GM12873 (cell line): ENCODE measurements at regions not wholly inside any gene's neighbourhood (a gene's known extent, or its start where the extent isn't known, plus 50 kb on each side); places are given as distances from the start of the nearest gene placed in this dataset.

Source experiments
- TF ChIP-seq, protein P1 (sequence below): IDR thresholded peaks from 2 replicates; pipeline ENCODE4 v1.5.1; 2012; ENCODE audit warnings: low read depth, mild to moderate bottlenecking, moderate library complexity, low read length, control low read depth; ENCODE audit not compliant: insufficient read depth; ENCODE audit errors: missing control alignments

- TF ChIP-seq, protein P1, sequence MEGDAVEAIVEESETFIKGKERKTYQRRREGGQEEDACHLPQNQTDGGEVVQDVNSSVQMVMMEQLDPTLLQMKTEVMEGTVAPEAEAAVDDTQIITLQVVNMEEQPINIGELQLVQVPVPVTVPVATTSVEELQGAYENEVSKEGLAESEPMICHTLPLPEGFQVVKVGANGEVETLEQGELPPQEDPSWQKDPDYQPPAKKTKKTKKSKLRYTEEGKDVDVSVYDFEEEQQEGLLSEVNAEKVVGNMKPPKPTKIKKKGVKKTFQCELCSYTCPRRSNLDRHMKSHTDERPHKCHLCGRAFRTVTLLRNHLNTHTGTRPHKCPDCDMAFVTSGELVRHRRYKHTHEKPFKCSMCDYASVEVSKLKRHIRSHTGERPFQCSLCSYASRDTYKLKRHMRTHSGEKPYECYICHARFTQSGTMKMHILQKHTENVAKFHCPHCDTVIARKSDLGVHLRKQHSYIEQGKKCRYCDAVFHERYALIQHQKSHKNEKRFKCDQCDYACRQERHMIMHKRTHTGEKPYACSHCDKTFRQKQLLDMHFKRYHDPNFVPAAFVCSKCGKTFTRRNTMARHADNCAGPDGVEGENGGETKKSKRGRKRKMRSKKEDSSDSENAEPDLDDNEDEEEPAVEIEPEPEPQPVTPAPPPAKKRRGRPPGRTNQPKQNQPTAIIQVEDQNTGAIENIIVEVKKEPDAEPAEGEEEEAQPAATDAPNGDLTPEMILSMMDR = no peak
Observed at GRCh38 chr2:16260041-16260830, 319.9 kb downstream of the MYCN start.

DNA sequence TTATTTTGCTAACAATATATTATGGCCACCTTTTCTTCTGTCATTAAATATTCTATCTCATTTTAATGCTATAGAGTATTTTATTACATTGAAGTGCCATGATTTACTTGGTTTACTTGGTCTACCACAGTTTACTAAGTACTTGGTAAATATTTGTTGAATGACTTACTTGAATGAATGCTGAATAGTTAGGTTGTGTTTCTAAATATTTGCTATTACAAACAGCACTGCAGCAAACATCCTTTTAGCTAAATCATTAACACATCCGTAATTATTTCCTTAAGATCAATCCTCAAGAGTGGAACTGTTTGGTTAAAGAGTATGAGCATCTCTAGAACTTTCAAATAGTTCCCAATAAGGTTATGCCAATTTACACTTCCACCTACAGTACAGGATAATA lies 318.7 kb downstream of the MYCN start:
- TF ChIP-seq, protein P1 = no peak

GRCh38 chr2:16258350-16258749 lies 318.0 kb downstream of the MYCN start:
- TF ChIP-seq, protein P1 = no peak

DNA sequence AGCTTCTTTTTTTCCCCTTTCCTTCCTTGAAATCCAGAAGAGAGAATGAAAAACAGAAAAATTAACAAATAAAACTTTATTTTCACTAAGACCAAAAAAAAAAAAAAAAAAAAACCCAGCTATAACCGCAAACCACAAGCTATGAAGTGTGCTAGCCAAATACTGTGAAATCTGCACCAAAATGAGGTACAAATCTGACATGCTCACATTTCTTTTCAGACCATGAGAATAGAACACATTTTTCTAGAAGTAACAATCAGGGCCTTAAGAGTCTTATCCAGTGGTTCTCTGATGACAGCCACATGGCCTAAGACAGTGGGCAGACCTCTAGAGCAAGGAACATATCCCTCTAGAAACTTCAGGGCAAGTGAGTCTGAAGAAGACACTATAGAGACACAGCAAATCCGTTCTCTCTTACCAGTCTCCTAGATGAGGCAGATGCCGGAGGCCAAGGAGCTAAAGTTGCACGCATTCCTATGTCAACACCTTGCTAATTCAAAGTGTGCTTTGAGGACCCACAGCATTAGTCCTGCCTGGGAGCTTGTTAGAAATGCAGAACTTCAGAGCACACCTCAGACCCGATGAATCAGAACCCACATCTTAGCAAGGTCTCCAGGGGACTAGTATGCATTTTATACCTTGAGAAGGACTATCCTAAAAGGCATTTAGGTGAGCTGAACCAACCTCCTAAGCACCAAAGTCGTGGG lies 317.1 kb downstream of the MYCN start:
- TF ChIP-seq, protein P1 = no peak

- TF ChIP-seq, protein P1 = no peak
Observed at GRCh38 chr2:16256601-16257321, 316.4 kb downstream of the MYCN start.

DNA sequence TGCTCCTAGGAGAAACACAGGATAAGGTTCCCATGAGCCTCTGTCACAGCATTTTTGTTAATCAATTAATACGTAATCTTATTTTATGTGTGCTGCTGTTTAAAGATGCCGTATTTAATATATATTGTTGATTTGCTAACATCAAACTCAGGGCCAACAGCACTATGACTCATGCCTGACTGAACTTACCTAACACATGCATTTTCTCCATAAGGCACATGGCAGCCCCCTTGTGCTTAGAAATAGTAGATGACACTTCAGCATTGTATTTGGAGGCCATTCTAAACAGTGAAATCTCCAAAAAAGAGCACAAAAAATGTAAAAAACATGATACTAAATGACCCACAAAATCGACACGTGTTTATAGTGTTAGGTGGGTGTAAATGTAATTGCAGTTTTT lies 314.8 kb downstream of the MYCN start:
- TF ChIP-seq, protein P1 = no peak

DNA sequence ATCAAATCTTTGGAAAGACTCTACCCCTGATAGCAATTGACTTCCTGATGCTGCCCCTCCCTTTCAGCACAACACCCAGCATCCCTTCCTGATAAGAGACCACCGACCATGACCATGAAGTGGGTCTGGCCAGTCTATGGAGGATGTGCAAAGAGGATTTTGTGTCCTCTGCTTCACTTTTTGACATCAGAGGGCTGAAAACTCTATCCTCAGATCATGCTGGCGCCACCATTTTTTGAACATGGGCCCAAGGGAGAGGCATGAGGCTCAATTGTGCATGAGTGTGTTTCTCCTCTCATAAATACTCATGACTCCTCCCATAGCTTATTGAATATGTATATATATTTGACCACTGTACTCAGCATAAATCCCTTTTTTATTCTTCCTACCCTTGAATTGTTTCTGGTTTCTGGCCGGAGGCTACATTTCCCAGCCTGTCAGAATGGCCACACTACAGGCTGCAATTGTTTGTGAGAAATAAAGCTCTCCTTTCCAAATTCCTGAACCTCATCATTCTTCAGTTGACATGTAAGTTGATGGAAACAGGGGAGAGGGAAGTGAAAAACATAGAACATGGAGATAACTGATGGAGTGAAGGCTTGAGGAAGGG lies 314.1 kb downstream of the MYCN start:
- TF ChIP-seq, protein P1 = no peak
